ENCODE measurements at regions not wholly inside any gene's neighbourhood (a gene's known extent, or its start where the extent isn't known, plus 50 kb on each side); places are given as distances from the start of the nearest gene placed in this dataset.

DNA sequence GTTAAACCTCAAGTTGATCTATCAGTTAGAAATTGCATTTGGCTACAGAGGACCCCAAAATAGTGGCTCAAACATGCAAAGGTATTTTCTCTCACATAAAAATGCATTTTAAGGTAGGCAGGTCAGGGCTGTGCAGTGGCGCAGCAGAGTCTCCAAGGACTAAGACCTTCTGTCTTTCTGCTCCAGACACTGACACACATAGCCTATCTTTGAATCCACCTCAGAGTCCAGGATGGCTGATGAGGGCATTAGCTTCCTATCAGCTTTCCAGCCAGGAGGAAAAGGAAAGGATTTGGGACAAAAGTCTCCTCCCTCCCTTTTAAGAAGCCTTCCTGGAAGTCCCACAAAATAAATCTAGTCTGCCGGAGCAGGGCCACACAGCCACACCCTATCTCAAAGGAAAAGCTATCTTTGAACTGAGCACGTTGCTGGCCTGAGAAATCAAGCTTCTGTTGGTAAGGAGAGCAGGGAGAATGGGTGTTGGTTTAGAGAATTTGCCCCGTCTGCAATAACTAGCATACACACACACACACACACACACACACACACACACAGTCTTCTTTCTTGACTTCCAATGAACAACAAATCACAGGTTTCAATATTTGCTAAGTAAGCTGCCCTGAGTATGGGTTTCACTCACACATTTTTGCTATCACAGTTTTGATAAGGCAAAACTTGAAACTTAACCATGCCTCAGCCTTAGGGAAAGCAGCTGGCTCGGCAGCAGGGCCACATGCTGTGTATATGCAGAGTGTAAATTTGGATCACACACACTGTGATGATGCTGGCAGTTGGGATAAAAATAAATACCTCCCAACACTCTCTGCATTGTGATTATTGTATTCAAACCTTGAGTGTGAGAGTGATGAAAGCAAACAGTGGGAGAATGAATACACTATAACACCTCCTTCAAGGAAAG, 116.6 kb upstream of the MAP3K1 start:
- Histone ChIP-seq H3K27me3 (no peaks in the 10 kb centered on the region), H3K4me1 (peaks cover 0 to 19% of the 10 kb centered on the region in 2 donors), H3K9me3 (no peaks in the 10 kb centered on the region), H3K27ac (no peak overlapping the region), H3K36me3 (no peaks in the 10 kb centered on the region), H3K4me3 (no peak overlapping the region)
- no peak for TF ChIP-seq CTCF (IDR thresholded peaks at IDR 0.05)
- DNase-seq (ENCODE audit: low spot score): no peak

DNA sequence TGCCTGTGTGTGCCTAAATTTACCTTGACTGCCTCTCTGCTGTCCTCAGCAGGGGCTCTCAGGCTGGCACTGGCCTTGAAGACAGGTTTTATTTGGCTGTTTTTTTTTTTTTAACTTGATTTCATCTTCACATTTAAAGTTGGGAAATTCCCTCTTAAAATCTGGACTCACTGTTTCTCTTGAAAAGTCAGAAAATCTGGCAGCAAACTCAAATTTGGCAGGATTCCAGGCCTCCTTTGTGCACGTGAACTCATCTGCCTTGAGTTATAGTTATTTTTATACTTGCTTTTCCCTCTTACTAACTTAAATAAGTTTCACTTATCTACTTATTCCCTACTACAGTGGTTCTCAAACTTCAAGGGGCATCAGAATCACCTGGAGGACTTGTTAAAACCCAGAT, 118.4 kb upstream of the MAP3K1 start:
- Histone ChIP-seq H3K4me1 (peaks cover 0 to 19% of the 10 kb centered on the region in 2 donors), H3K36me3 (no peaks in the 10 kb centered on the region), H3K4me3 (no peak overlapping the region), H3K9me3 (no peaks in the 10 kb centered on the region), H3K27me3 (no peaks in the 10 kb centered on the region), H3K27ac (no peak overlapping the region)
- no peak for DNase-seq (ENCODE audit: low spot score)
- TF ChIP-seq CTCF (IDR thresholded peaks at IDR 0.05): no peak

DNA sequence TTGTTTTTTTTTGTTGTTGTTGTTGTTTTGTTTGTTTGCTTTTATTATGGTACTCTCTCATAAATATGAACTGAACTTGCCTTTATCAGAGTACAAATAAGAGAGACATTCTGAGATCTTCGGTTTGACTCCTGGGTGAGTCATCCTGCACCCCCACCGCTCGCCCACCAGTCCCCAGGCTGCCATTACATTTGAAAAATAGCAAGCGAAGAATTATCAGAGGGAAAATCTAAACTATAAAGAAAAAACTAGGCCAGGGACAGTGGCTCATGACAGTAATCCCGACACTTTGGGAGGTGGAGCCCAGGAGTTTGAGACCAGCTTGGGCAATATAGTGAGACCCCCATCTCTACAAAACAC, 122.1 kb upstream of the MAP3K1 start:
- no peaks in the 10 kb centered on the region for H3K27me3 ChIP-seq
- H3K27ac ChIP-seq: no peak overlapping the region
- no peak overlapping the region for H3K4me3 ChIP-seq
- peaks cover 0 to 2% of the 10 kb centered on the region in 2 donors for H3K4me1 ChIP-seq
- no peaks in the 10 kb centered on the region for H3K9me3 ChIP-seq
- DNase-seq (ENCODE audit: low spot score): no peak
- no peaks in the 10 kb centered on the region for H3K36me3 ChIP-seq
- TF ChIP-seq CTCF (IDR thresholded peaks at IDR 0.05): no peak

GRCh38 chr5:56692359-56693219, 122.8 kb upstream of the MAP3K1 start:
- H3K4me3 ChIP-seq: no peak overlapping the region

DNA sequence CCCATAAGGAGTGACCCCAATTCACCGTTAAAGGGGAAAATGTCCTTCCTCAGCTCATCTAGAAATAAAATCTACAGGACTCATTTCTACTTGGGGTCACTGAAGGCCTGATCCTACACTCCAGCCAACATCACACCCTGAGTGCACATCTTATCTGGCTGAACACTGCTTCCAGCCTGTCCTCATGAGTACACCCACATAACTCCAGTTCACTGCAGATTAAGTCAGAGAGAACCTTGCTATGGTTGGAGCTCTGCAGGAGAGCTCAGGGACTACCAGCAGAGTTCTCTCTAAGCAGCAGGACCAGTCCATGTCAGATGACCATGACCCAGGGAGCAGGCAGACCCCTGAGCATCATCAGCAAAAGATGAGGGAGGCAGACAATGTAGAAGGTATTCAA, 126.9 kb upstream of the MAP3K1 start:
- Histone ChIP-seq H3K4me1 (no peaks in the 10 kb centered on the region), H3K4me3 (no peak overlapping the region)

More at GRCh38 chr5:56692359-56693219, 122.8 kb upstream of the MAP3K1 start:
- TF ChIP-seq CTCF (IDR thresholded peaks at IDR 0.05): no peak
- H3K9me3 ChIP-seq: no peaks in the 10 kb centered on the region
- no peaks in the 10 kb centered on the region for H3K4me1 ChIP-seq
- no peaks in the 10 kb centered on the region for H3K36me3 ChIP-seq
- DNase-seq (ENCODE audit: low spot score): no peak
- no peak overlapping the region for H3K27ac ChIP-seq
- no peaks in the 10 kb centered on the region for H3K27me3 ChIP-seq

More for the DNA sequence above, 126.9 kb upstream of the MAP3K1 start:
- Histone ChIP-seq H3K9me3 (no peaks in the 10 kb centered on the region), H3K36me3 (no peaks in the 10 kb centered on the region), H3K27ac (no peak overlapping the region), H3K27me3 (no peaks in the 10 kb centered on the region)
- no peak for DNase-seq (ENCODE audit: low spot score)
- TF ChIP-seq CTCF (IDR thresholded peaks at IDR 0.05): no peak

Data from right atrium auricular region (tissue), 2 donors.